Lower leg skin (tissue), 3 donors: ENCODE measurements at regions not wholly inside any gene's neighbourhood (a gene's known extent, or its start where the extent isn't known, plus 50 kb on each side); places are given as distances from the start of the nearest gene placed in this dataset.
"Not testable (repeated sequence)": the region's sequence is repeated elsewhere in the genome, so short reads cannot be mapped to it uniquely, and the experiment has no call there.

ENCODE experiments used
- POLR2A ChIP-seq, 2 donors: fragments of 450-650 bp; IDR thresholded peaks; one replicate each; pipeline ENCODE4 v1.6.1; 2016 to 2017; ENCODE audit warnings: antibody characterized with exemption in 2 of 2, mild to moderate bottlenecking in 1 of 2, moderate library complexity in 1 of 2
- TF ChIP-seq, protein P1 (sequence below), 3 donors: fragments of 450-650 bp; IDR thresholded peaks; one replicate each; pipeline ENCODE4 v1.5.1; 2016; ENCODE audit warnings: antibody characterized with exemption in 3 of 3, mild to moderate bottlenecking in 3 of 3, moderate library complexity in 2 of 3

DNA sequence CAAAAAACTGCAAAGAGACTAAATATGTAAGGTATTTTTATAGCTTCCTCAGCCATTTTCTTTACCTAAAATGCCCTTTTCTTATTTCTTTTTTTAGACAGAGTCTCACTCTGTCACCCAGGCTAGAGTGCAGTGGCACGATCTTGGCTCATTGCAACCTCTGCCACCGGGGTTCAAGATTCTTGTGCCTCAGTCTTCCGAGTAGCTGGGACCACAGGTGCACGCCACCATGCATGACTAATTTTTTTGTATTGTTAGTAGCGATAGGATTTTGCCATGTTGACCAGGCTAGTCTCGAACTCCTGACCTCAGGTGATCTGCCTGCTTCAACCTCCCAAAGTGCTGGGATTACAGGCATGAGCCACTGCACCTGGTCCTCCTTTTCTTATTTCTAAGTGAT lies 99.4 kb upstream of the CHD1 start:
- TF ChIP-seq, protein P1, sequence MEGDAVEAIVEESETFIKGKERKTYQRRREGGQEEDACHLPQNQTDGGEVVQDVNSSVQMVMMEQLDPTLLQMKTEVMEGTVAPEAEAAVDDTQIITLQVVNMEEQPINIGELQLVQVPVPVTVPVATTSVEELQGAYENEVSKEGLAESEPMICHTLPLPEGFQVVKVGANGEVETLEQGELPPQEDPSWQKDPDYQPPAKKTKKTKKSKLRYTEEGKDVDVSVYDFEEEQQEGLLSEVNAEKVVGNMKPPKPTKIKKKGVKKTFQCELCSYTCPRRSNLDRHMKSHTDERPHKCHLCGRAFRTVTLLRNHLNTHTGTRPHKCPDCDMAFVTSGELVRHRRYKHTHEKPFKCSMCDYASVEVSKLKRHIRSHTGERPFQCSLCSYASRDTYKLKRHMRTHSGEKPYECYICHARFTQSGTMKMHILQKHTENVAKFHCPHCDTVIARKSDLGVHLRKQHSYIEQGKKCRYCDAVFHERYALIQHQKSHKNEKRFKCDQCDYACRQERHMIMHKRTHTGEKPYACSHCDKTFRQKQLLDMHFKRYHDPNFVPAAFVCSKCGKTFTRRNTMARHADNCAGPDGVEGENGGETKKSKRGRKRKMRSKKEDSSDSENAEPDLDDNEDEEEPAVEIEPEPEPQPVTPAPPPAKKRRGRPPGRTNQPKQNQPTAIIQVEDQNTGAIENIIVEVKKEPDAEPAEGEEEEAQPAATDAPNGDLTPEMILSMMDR (IDR thresholded peaks at IDR 0.05) = not testable (repeated sequence)
- TF ChIP-seq POLR2A (IDR thresholded peaks at IDR 0.05) = not testable (repeated sequence)
